ENCODE measurements at regions not wholly inside any gene's neighbourhood (a gene's known extent, or its start where the extent isn't known, plus 50 kb on each side); places are given as distances from the start of the nearest gene placed in this dataset.

DNA sequence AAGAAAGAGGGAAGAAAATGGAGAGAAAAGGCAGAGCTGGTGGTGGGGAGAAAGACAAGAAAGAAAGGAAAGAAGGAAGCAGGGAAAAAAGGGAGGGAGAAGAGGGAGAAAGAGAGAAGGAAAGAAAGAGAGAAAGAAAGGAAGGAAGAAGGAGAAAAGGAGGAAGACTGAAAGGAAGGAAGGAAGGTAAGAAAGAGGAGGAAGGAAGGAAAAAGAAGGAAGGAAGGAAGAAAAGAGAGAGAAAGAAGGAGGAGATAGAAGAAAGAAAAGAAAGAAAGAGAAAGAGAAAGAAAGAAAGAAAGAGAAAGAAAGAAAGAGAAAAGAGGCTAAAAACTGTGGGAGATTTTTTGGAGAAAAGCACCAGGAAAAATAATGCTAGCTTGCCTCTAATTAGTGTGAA lies 561.4 kb upstream of the GOT2 start:
- TF ChIP-seq, protein P1, sequence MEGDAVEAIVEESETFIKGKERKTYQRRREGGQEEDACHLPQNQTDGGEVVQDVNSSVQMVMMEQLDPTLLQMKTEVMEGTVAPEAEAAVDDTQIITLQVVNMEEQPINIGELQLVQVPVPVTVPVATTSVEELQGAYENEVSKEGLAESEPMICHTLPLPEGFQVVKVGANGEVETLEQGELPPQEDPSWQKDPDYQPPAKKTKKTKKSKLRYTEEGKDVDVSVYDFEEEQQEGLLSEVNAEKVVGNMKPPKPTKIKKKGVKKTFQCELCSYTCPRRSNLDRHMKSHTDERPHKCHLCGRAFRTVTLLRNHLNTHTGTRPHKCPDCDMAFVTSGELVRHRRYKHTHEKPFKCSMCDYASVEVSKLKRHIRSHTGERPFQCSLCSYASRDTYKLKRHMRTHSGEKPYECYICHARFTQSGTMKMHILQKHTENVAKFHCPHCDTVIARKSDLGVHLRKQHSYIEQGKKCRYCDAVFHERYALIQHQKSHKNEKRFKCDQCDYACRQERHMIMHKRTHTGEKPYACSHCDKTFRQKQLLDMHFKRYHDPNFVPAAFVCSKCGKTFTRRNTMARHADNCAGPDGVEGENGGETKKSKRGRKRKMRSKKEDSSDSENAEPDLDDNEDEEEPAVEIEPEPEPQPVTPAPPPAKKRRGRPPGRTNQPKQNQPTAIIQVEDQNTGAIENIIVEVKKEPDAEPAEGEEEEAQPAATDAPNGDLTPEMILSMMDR (IDR thresholded peaks at IDR 0.05): no peak
- TF ChIP-seq POLR2A (IDR thresholded peaks at IDR 0.05): no peak
